Left ventricle myocardium inferior (tissue), 1 donor: ENCODE measurements at regions not wholly inside any gene's neighbourhood (a gene's known extent, or its start where the extent isn't known, plus 50 kb on each side); places are given as distances from the start of the nearest gene placed in this dataset.
"Not testable (repeated sequence)": the region's sequence is repeated elsewhere in the genome, so short reads cannot be mapped to it uniquely, and the experiment has no call there.

Experiments used
- DNase-seq: peaks from one replicate; pipeline ENCODE4 v3.0.0-alpha.2; 2020
- H3K27ac ChIP-seq: fragments of 200-600 bp; replicated peaks from 2 replicates; pipeline ENCODE4 v1.8.0; 2021
- H3K27me3 ChIP-seq: fragments of 200-600 bp; 2 replicates; pipeline ENCODE4 v1.8.0; 2021; ENCODE audit warnings: low read depth
- H3K36me3 ChIP-seq: fragments of 200-600 bp; 2 replicates; pipeline ENCODE4 v1.8.0; 2021
- H3K4me1 ChIP-seq: fragments of 200-600 bp; 2 replicates; pipeline ENCODE4 v1.8.0; 2021
- H3K4me3 ChIP-seq: fragments of 200-600 bp; 2 replicates; pipeline ENCODE4 v1.8.0; 2021; ENCODE audit warnings: mild to moderate bottlenecking, moderate library complexity
- H3K9me3 ChIP-seq: fragments of 200-600 bp; replicated peaks from 2 replicates; pipeline ENCODE4 v1.8.0; 2021
- CTCF ChIP-seq: fragments of 200-600 bp; IDR thresholded peaks from 2 replicates; pipeline ENCODE4 v1.8.0; 2021; ENCODE audit warnings: antibody characterized with exemption, mild to moderate bottlenecking, borderline replicate concordance
- intact Hi-C: fragments of 100-400 bp; cut with micrococcal nuclease; formaldehyde crosslinking; loops from one replicate; pipeline ENCODE4 v1.11.0; 2022
- donor health status: DM: no; HTN: yes; CAD: no; lungs with severe emphysema.

- DNase-seq: no peak
- Histone ChIP-seq H3K27me3 (no peaks in the 10 kb centered on the region), H3K4me3 (no peak overlapping the region), H3K9me3 (no peaks in the 10 kb centered on the region), H3K27ac (no peak overlapping the region), H3K36me3 (no peaks in the 10 kb centered on the region), H3K4me1 (peaks cover 10% of the 10 kb centered on the region)
- TF ChIP-seq CTCF: no peak
- intact Hi-C loops: no loop called here
Measured at GRCh38 chr9:89850631-89851325, 246.0 kb downstream of the GADD45G start.

GRCh38 chr9:89853161-89853560, 248.3 kb downstream of the GADD45G start:
- Histone ChIP-seq H3K36me3 (no peaks in the 10 kb centered on the region), H3K27me3 (no peaks in the 10 kb centered on the region), H3K9me3 (peaks cover 7% of the 10 kb centered on the region), H3K27ac (no peak overlapping the region), H3K4me3 (no peak overlapping the region), H3K4me1 (peaks cover 9% of the 10 kb centered on the region)
- no peak for TF ChIP-seq CTCF
- intact Hi-C loops: no loop called here
- no peak for DNase-seq

GRCh38 chr9:89853931-89854330, 249.1 kb downstream of the GADD45G start:
- H3K27ac ChIP-seq: no peak overlapping the region
- H3K9me3 ChIP-seq: peaks cover 13% of the 10 kb centered on the region
- H3K36me3 ChIP-seq: no peaks in the 10 kb centered on the region
- no peak overlapping the region for H3K4me3 ChIP-seq
- DNase-seq: no peak
- no peaks in the 10 kb centered on the region for H3K27me3 ChIP-seq
- H3K4me1 ChIP-seq: peaks cover 9% of the 10 kb centered on the region
- TF ChIP-seq CTCF: no peak
- intact Hi-C loops: no loop called here

GRCh38 chr9:89854715-89855475, 250.1 kb downstream of the GADD45G start:
- intact Hi-C loops: no loop called here
- Histone ChIP-seq H3K27me3 (no peaks in the 10 kb centered on the region), H3K4me3 (no peak overlapping the region), H3K36me3 (no peaks in the 10 kb centered on the region), H3K9me3 (peaks cover 13% of the 10 kb centered on the region), H3K4me1 (peaks cover 9% of the 10 kb centered on the region), H3K27ac (no peak overlapping the region)
- no peak for DNase-seq
- no peak for TF ChIP-seq CTCF

GRCh38 chr9:89856296-89856695, 251.5 kb downstream of the GADD45G start:
- intact Hi-C loops, H3K4me1 ChIP-seq: not testable (repeated sequence)

GRCh38 chr9:89856950-89857349, 252.1 kb downstream of the GADD45G start:
- H3K27ac ChIP-seq, DNase-seq, intact Hi-C loops, H3K27me3 ChIP-seq, H3K4me3 ChIP-seq, H3K36me3 ChIP-seq, H3K4me1 ChIP-seq: not testable (repeated sequence)
- peaks cover 13% of the 10 kb centered on the region for H3K9me3 ChIP-seq

More at GRCh38 chr9:89856296-89856695, 251.5 kb downstream of the GADD45G start:
- H3K9me3 ChIP-seq: peaks cover 13% of the 10 kb centered on the region
- H3K4me3 ChIP-seq, H3K36me3 ChIP-seq, H3K27ac ChIP-seq, H3K27me3 ChIP-seq, DNase-seq: not testable (repeated sequence)

GRCh38 chr9:89859842-89860241, 255.0 kb downstream of the GADD45G start:
- Histone ChIP-seq H3K9me3 (peaks cover 13% of the 10 kb centered on the region), H3K4me1 (peaks cover 12% of the 10 kb centered on the region)
- intact Hi-C loops, DNase-seq, H3K36me3 ChIP-seq, H3K4me3 ChIP-seq, H3K27ac ChIP-seq, H3K27me3 ChIP-seq: not testable (repeated sequence)

- peaks cover 13% of the 10 kb centered on the region for H3K9me3 ChIP-seq
- H3K27ac ChIP-seq, H3K4me3 ChIP-seq, intact Hi-C loops, H3K27me3 ChIP-seq, H3K36me3 ChIP-seq, DNase-seq: not testable (repeated sequence)
- H3K4me1 ChIP-seq: peaks cover 12% of the 10 kb centered on the region
Measured at GRCh38 chr9:89861371-89861770, 256.6 kb downstream of the GADD45G start.
